ENCODE measurements at regions not wholly inside any gene's neighbourhood (a gene's known extent, or its start where the extent isn't known, plus 50 kb on each side); places are given as distances from the start of the nearest gene placed in this dataset.

- Histone ChIP-seq H3K4ac (ENCODE audit: low read length) (no peak overlapping the region), H4K91ac (ENCODE audit: low read depth, low read length, poor library complexity) (no peak overlapping the region), H3K14ac (ENCODE audit: low read length) (no peak overlapping the region), H3K9me3 (replicated peaks in 1 of 2; ENCODE audit: control insufficient read depth in 2 of 2, insufficient read depth in 1 of 2, low read depth in 1 of 2, low read length in 2 of 2) (no peaks in the 10 kb centered on the region), H2BK12ac (ENCODE audit: low read length) (no peak overlapping the region), H2AFZ (ENCODE audit: low read length) (no peak overlapping the region), H3K4me1 (ENCODE audit: control insufficient read depth in 2 of 2, insufficient read depth in 1 of 2, low read depth in 1 of 2, low read length in 2 of 2) (peaks cover 25 to 37% of the 10 kb centered on the region in 2 donors), H3K36me3 (replicated peaks in 1 of 2; ENCODE audit: control insufficient read depth in 2 of 2, insufficient read depth in 2 of 2, low read length in 2 of 2) (no peaks in the 10 kb centered on the region), H3K27me3 (ENCODE audit: control insufficient read depth in 3 of 3, insufficient read depth in 3 of 3, low read depth in 1 of 3, low read length in 3 of 3) (no peaks in the 10 kb centered on the region), H2BK15ac (ENCODE audit: low read length) (no peak overlapping the region), H3K79me1 (ENCODE audit: low read depth, low read length) (no peaks in the 10 kb centered on the region), H3K23ac (ENCODE audit: low read depth, low read length, poor library complexity) (no peak overlapping the region), H2BK5ac (ENCODE audit: low read length) (no peak overlapping the region), H3K9ac (ENCODE audit: low read depth, low read length, poor library complexity) (no peak overlapping the region), H3K4me2 (ENCODE audit: insufficient read depth, low read length, poor library complexity, severe bottlenecking) (no peak overlapping the region), H2BK120ac (ENCODE audit: low read depth, low read length) (no peak overlapping the region), H4K8ac (ENCODE audit: low read depth, low read length) (no peak overlapping the region), H3K27ac (replicated peaks; ENCODE audit: low read length) (no peak overlapping the region), H2AK5ac (ENCODE audit: low read depth, low read length) (no peak overlapping the region), H3K4me3 (ENCODE audit: low read length in 2 of 2) (no peak overlapping the region), H3K18ac (ENCODE audit: low read length) (no peak overlapping the region)
- DNase-seq (ENCODE audit: low spot score): no peak
- no CpG with 5 or more reads among the region's 5 CpGs for WGBS, 2 donors (ENCODE audit: extremely low coverage in 2 of 2, insufficient read length in 2 of 2, insufficient replicate concordance in 1 of 2)
Measured at GRCh38 chr2:8259841-8260178, 422.0 kb upstream of the ID2 start.

- WGBS, 2 donors (ENCODE audit: extremely low coverage in 2 of 2, insufficient read length in 2 of 2, insufficient replicate concordance in 1 of 2): no CpG with 5 or more reads among the region's 11 CpGs
- Histone ChIP-seq H4K8ac (ENCODE audit: low read depth, low read length) (no peak overlapping the region), H3K36me3 (replicated peaks in 1 of 2; ENCODE audit: control insufficient read depth in 2 of 2, insufficient read depth in 2 of 2, low read length in 2 of 2) (no peaks in the 10 kb centered on the region), H3K27me3 (ENCODE audit: control insufficient read depth in 3 of 3, insufficient read depth in 3 of 3, low read depth in 1 of 3, low read length in 3 of 3) (no peaks in the 10 kb centered on the region), H3K4ac (ENCODE audit: low read length) (no peak overlapping the region), H2BK12ac (ENCODE audit: low read length) (no peak overlapping the region), H2AK5ac (ENCODE audit: low read depth, low read length) (no peak overlapping the region), H3K27ac (replicated peaks; ENCODE audit: low read length) (no peak overlapping the region), H3K4me1 (ENCODE audit: control insufficient read depth in 2 of 2, insufficient read depth in 1 of 2, low read depth in 1 of 2, low read length in 2 of 2) (peaks cover 27 to 37% of the 10 kb centered on the region in 2 donors), H3K4me2 (ENCODE audit: insufficient read depth, low read length, poor library complexity, severe bottlenecking) (no peak overlapping the region), H3K18ac (ENCODE audit: low read length) (no peak overlapping the region), H2AFZ (ENCODE audit: low read length) (no peak overlapping the region), H2BK120ac (ENCODE audit: low read depth, low read length) (no peak overlapping the region), H4K91ac (ENCODE audit: low read depth, low read length, poor library complexity) (no peak overlapping the region), H3K9me3 (replicated peaks in 1 of 2; ENCODE audit: control insufficient read depth in 2 of 2, insufficient read depth in 1 of 2, low read depth in 1 of 2, low read length in 2 of 2) (no peaks in the 10 kb centered on the region), H2BK5ac (ENCODE audit: low read length) (no peak overlapping the region), H3K14ac (ENCODE audit: low read length) (no peak overlapping the region), H2BK15ac (ENCODE audit: low read length) (no peak overlapping the region), H3K23ac (ENCODE audit: low read depth, low read length, poor library complexity) (no peak overlapping the region), H3K9ac (ENCODE audit: low read depth, low read length, poor library complexity) (no peak overlapping the region), H3K79me1 (ENCODE audit: low read depth, low read length) (no peaks in the 10 kb centered on the region), H3K4me3 (ENCODE audit: low read length in 2 of 2) (no peak overlapping the region)
- DNase-seq (ENCODE audit: low spot score): no peak
Measured at GRCh38 chr2:8260213-8260612, 421.6 kb upstream of the ID2 start.

GRCh38 chr2:8263901-8264300, 418.0 kb upstream of the ID2 start:
- no peak overlapping the region for H2BK12ac ChIP-seq (ENCODE audit: low read length)
- H3K27me3 ChIP-seq (ENCODE audit: control insufficient read depth in 3 of 3, insufficient read depth in 3 of 3, low read depth in 1 of 3, low read length in 3 of 3): no peaks in the 10 kb centered on the region
- H3K36me3 ChIP-seq (replicated peaks in 1 of 2; ENCODE audit: control insufficient read depth in 2 of 2, insufficient read depth in 2 of 2, low read length in 2 of 2): no peaks in the 10 kb centered on the region
- no peak overlapping the region for H3K14ac ChIP-seq (ENCODE audit: low read length)
- no peak overlapping the region for H2BK5ac ChIP-seq (ENCODE audit: low read length)
- no peak overlapping the region for H2AFZ ChIP-seq (ENCODE audit: low read length)
- no peak overlapping the region for H3K4me3 ChIP-seq (ENCODE audit: low read length in 2 of 2)
- H3K4me1 ChIP-seq (ENCODE audit: control insufficient read depth in 2 of 2, insufficient read depth in 1 of 2, low read depth in 1 of 2, low read length in 2 of 2): peaks cover 19 to 24% of the 10 kb centered on the region in 2 donors
- H2AK5ac ChIP-seq (ENCODE audit: low read depth, low read length): no peak overlapping the region
- no peak overlapping the region for H2BK15ac ChIP-seq (ENCODE audit: low read length)
- H3K4ac ChIP-seq (ENCODE audit: low read length): no peak overlapping the region
- no peak overlapping the region for H4K91ac ChIP-seq (ENCODE audit: low read depth, low read length, poor library complexity)
- H3K9me3 ChIP-seq (replicated peaks in 1 of 2; ENCODE audit: control insufficient read depth in 2 of 2, insufficient read depth in 1 of 2, low read depth in 1 of 2, low read length in 2 of 2): no peaks in the 10 kb centered on the region
- no peaks in the 10 kb centered on the region for H3K79me1 ChIP-seq (ENCODE audit: low read depth, low read length)
- H3K27ac ChIP-seq (replicated peaks; ENCODE audit: low read length): no peak overlapping the region
- no peak overlapping the region for H3K9ac ChIP-seq (ENCODE audit: low read depth, low read length, poor library complexity)
- peak; percentile 61 for DNase-seq (ENCODE audit: low spot score)
- H4K8ac ChIP-seq (ENCODE audit: low read depth, low read length): no peak overlapping the region
- H3K23ac ChIP-seq (ENCODE audit: low read depth, low read length, poor library complexity): no peak overlapping the region
- H3K18ac ChIP-seq (ENCODE audit: low read length): no peak overlapping the region
- no CpG with 5 or more reads among the region's 4 CpGs for WGBS, 2 donors (ENCODE audit: extremely low coverage in 2 of 2, insufficient read length in 2 of 2, insufficient replicate concordance in 1 of 2)
- no peak overlapping the region for H3K4me2 ChIP-seq (ENCODE audit: insufficient read depth, low read length, poor library complexity, severe bottlenecking)
- H2BK120ac ChIP-seq (ENCODE audit: low read depth, low read length): no peak overlapping the region

GRCh38 chr2:8264981-8265380, 416.9 kb upstream of the ID2 start:
- DNase-seq (ENCODE audit: low spot score): no peak
- Histone ChIP-seq H3K4me2 (ENCODE audit: insufficient read depth, low read length, poor library complexity, severe bottlenecking) (no peak overlapping the region), H2BK5ac (ENCODE audit: low read length) (no peak overlapping the region), H2BK12ac (ENCODE audit: low read length) (no peak overlapping the region), H2BK120ac (ENCODE audit: low read depth, low read length) (no peak overlapping the region), H3K4me1 (ENCODE audit: control insufficient read depth in 2 of 2, insufficient read depth in 1 of 2, low read depth in 1 of 2, low read length in 2 of 2) (peaks cover 15 to 21% of the 10 kb centered on the region in 2 donors), H3K14ac (ENCODE audit: low read length) (no peak overlapping the region), H3K4me3 (ENCODE audit: low read length in 2 of 2) (no peak overlapping the region), H4K91ac (ENCODE audit: low read depth, low read length, poor library complexity) (no peak overlapping the region), H2AK5ac (ENCODE audit: low read depth, low read length) (no peak overlapping the region), H3K36me3 (replicated peaks in 1 of 2; ENCODE audit: control insufficient read depth in 2 of 2, insufficient read depth in 2 of 2, low read length in 2 of 2) (no peaks in the 10 kb centered on the region), H3K79me1 (ENCODE audit: low read depth, low read length) (no peaks in the 10 kb centered on the region), H3K27me3 (ENCODE audit: control insufficient read depth in 3 of 3, insufficient read depth in 3 of 3, low read depth in 1 of 3, low read length in 3 of 3) (no peaks in the 10 kb centered on the region), H3K9ac (ENCODE audit: low read depth, low read length, poor library complexity) (no peak overlapping the region), H3K18ac (ENCODE audit: low read length) (peak overlapping the region; percentile 16), H2BK15ac (ENCODE audit: low read length) (no peak overlapping the region), H3K4ac (ENCODE audit: low read length) (no peak overlapping the region), H2AFZ (ENCODE audit: low read length) (no peak overlapping the region), H3K27ac (replicated peaks; ENCODE audit: low read length) (no peak overlapping the region), H4K8ac (ENCODE audit: low read depth, low read length) (no peak overlapping the region), H3K23ac (ENCODE audit: low read depth, low read length, poor library complexity) (no peak overlapping the region), H3K9me3 (replicated peaks in 1 of 2; ENCODE audit: control insufficient read depth in 2 of 2, insufficient read depth in 1 of 2, low read depth in 1 of 2, low read length in 2 of 2) (no peaks in the 10 kb centered on the region)
- no CpG with 5 or more reads among the region's 3 CpGs for WGBS, 2 donors (ENCODE audit: extremely low coverage in 2 of 2, insufficient read length in 2 of 2, insufficient replicate concordance in 1 of 2)

Measured in neuronal stem cell (in vitro differentiated cells).